Hematopoietic multipotent progenitor cell treated with erythropoietin and hydrocortisone succinate and interleukin-3 and kit ligand, for 8 days (in vitro differentiated cells): ENCODE measurements at regions not wholly inside any gene's neighbourhood (a gene's known extent, or its start where the extent isn't known, plus 50 kb on each side); places are given as distances from the start of the nearest gene placed in this dataset.
"Not testable (repeated sequence)": the region's sequence is repeated elsewhere in the genome, so short reads cannot be mapped to it uniquely, and the experiment has no call there.

ENCODE experiments used
- DNase-seq: peaks from one replicate; pipeline ENCODE4 v3.0.0-alpha.2; 2015

DNA sequence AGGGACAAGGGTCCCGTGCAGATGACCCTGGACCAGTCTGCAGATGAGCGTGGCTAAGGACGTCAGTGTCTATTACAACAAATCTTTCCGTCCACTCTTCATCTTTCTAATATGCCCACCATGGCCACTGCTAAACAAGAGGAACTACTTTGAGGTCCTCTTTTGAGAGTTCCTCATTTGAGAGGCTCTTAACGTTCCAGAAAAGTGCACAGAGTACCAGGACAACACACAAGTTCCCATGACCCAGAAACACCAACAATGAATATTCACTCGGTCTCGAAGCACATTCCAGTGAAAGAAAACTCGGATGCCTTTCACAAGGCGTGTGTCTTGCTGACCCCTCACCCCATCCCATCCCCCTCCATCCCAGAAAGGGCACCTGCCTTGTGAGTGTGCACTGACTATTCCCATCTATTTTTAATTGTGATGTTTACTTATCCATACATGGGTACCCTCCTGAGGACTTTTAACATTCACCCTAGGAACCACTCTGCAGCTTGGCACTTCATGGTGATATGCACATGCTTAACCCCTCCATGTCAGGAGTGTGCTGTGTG lies 157.0 kb downstream of the SHANK2 start:
- DNase-seq = no peak

DNA sequence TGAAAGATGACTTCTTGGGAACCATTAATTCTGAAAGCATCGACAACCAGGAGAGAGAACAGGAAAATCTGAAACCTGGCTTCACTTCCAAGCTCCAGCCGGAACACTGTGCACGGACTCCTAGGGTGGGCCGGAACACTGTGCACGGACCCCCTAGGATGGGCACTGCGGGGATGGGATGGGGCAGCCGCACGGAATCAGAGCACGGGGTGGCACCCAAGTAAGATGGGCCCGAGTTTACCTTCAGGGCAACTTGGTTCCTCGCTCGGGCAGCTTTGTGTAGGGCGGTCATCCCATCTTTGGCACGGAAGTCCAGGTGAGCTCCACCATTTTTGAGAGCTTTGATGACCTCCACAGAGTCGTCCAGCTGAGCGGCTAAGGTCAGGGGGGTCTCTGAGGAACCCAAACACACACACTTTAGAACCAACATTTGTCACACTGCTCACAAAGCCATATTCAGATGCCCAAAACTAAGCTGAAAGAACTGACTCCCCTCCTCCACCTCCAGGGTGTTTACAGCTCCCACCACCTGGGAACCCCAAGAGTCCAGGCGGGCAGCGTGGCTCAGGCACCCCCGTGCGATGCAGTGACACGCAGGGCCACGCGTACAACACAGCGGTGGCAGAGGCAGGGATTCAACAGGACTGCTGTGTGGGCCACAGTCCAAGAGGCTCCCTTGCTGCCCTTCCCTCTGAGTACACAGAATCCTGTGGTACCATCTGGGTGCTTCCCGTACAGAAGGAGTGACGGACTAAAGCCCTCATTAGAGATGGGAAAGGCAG lies 157.9 kb downstream of the SHANK2 start:
- no peak for DNase-seq

DNA sequence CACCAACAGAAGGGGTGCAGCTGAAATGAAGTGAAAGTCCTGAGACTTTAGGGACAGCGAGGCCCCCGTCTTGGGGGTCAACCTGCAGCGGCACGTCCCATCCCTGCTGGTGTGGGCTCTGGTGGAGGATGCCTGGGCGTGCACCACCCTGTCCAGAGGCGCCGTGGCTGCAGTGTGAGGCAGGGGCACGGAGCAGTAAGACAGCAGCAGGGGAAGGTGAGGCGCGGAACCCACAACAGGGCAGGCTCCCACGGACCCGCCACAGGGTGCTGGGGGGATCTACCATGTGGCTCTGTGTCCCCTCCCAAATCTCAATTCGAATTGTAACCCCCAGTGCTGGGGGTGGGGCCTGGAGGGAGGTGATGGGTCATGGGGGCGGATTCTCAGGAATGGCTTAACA lies 158.6 kb downstream of the SHANK2 start:
- DNase-seq = no peak

DNA sequence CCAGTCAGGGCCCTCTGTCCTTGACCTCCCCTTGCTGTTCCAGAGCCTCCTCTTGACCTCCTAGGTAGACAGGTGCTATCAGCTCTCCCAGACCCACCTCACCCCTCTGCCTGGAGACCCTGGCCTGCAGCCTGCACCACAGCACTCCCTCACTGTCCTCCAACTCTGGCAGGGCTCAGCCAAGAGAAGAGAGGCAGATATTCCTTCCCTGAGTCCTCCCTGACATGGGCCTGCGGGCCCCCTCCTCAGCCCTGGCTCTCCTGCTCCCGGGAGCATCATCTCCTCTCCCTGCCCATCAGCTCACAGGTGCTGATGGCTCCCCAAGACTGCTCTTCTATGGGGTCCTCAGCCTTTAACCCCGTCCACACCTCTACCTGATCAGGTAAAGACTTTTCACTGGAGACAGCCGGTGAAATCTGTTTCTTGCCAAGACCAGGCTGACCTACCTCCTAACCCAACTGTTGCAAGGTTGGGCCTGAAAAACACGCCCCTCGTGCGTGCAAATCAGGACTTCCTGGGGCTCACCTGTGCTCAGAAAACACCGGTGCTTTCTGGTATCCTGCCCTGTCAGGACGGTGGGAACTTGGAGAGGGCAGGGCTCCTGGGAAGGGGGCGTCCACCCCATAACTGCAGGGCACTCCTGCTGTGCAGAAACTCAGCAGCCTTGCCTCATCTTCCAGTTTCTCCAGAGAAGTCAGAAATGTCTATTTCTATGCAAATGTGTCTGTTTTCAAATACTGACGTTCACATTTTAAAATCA lies 160.7 kb downstream of the SHANK2 start:
- no peak for DNase-seq

DNA sequence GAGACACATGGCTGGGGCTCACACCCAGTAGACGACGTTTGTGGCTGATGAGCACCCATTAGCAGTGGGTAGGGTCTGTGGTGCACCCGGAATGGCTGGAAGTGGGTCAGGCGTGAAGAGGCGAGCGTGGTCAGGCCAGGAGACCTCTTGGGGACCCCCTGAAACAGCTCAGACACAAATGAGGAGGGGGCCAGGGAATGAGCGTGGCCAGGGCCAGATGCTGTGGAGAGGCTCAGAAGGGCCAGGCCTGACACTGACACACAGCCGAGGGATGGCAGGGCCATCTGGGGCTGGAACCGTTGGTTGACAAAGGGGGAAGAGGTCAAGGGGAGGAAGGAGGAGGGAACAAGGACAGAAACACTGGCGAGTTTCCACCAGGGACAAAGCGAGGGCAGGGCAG lies 162.8 kb downstream of the SHANK2 start:
- no peak for DNase-seq

DNA sequence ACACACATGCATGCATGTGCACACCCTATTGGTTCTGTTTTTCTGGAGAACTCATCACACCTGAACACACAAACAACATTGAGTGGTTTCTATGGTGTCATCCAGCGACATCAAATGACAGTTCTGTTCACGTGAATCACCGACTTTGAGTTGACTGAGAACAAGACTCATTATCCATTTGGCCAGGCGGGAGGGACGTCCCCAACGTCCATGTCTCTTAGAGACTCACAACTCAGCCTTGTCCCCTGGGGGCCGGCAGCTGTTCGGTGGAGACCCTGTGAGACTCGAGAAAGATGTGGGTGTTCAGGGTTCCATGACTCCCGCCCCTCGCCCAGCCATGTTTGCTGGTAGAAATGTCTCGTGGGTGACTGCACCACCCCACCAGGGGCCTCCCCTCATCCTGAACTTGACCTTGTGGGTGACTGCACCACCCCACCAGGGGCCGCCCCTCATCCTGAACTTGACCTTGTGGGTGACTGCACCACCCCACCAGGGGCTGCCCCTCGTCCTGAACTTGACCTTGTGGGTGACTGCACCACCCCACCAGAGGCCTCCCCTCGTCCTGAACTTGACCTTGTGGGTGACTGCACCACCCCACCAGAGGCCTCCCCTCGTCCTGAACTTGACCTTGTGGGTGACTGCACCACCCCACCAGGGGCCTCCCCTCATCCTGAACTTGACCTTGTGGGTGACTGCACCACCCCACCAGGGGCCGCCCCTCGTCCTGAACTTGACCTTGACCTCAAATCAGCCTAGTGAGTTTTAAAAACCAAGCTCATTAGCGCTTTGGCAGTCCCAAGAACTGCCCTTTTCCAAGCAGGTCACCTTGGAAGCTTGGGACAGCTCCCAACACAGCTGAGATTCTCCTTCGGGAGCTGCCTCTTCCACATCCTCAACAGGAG lies 163.8 kb downstream of the SHANK2 start:
- not testable (repeated sequence) for DNase-seq

DNA sequence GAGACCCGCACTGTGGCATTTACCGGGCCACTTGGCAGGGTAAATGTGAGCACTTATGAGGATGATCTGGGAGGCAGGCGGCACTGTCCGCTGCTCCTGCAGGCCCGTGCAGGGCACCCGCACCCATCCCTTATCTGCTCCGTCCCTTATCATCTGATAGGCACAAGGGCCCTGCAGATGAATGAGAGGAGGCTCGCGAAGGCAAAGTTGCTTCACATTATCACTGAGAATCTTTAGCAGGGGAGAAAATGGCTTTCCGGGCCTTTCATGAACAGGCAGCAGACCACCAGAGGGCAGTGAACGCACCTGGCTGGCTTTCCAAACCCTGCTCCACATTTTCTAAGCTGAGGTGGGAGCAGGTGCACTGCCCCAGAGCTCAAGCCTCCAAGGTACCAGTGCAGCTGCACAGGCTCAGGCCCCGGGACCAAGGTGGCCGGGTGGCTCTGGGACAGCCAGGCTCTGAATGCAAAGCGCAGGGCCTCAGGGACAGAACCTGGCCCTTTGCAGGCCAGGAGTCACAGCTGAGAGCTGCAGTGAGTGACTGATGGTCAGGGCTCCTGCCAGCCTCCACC lies 165.6 kb downstream of the SHANK2 start:
- DNase-seq = peak; percentile 3

DNA sequence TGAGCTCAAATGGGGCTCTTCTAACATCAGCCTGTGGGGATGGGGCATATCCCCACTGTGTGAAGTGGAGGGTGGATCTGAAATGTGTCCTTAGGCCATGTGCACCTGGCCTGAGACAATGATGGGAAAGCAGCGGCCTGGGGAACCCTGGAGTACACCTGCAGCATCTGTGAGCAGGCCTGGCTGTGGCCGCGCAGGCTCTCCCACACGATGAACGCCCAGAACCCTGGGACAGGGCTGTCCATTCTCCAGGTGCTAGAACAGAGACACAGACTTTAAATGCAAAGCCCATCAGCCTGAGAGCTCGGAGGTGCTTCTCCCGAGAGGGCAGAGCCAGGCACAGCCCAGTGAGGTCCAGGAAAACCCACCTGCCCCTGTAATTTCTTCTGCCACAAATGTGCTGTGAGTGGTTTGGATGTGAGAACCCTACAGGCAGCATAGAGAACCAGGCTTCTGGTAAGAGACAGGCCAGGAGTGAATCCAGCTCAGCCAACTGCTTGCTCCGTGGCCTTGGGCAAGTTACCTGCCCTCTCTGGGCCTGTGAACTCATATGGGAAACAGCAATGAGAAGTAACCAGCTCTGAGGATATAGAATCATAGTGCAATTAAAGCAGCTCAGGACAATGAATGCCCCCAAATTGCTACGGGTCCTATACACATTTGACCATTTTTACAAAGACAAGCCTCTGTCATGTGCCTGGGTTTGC lies 167.9 kb downstream of the SHANK2 start:
- DNase-seq = no peak

DNA sequence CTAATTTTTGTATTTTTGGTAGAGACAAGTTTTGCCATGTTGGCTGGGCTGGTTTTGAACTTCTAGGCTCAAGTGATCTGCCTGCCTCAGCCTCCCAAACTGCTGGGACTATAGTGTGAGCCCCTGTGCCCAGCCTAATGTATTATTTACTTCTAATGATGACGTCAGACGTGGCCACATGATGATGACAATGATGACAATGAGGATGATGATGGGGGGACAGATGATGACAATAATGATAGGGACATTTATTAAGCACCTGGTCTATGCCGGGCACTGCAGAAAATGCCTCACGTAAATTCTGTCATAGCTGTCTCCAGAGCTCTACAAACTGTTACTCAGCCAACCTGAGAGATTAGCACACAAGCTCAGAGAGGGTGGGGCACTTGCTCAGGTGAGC lies 169.3 kb downstream of the SHANK2 start:
- no peak for DNase-seq

DNA sequence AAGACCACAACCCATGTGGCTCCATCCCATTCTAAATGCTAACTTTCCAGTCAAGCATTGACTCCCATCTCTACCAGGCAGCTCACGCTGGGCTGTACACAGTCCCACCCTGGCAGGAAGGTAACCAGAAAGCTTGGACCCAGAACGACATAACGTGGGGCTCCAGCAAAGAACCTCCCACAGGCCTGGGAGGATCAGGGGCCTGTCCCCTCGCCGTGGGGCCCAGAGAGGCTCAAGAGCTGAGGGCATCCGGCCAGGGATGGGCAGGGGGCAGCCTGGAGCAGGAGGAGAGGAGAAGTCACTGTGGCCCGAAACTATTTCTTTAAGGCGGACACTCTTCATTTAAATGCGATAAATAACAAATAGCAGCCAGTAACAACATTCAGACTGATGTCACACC lies 169.9 kb downstream of the SHANK2 start:
- no peak for DNase-seq

DNA sequence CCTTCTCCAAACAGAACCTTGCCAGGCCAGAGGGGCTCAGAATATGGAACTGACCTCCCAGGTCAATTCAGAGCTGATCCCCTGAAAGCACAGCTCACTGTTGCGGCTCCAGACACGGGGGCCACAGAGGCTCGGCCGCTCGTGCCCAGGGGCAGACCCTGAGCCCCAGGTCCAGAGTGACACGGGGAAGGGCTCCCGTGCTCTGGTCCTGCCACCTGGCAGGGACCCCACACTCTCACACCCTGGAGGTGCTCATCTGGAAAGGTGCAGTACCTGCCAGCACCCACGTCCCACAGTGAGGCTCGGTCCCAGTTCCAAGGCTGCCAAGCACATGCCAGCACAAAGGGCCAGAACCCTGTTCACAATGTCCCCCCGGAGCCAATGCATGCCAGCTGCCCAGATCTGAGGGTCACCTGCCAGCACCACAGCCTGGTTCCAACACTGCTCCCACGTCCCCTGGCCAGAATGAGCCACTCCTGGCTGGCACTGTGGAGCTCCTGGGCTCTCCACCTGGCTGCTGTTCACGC lies 170.6 kb downstream of the SHANK2 start:
- DNase-seq = no peak

DNA sequence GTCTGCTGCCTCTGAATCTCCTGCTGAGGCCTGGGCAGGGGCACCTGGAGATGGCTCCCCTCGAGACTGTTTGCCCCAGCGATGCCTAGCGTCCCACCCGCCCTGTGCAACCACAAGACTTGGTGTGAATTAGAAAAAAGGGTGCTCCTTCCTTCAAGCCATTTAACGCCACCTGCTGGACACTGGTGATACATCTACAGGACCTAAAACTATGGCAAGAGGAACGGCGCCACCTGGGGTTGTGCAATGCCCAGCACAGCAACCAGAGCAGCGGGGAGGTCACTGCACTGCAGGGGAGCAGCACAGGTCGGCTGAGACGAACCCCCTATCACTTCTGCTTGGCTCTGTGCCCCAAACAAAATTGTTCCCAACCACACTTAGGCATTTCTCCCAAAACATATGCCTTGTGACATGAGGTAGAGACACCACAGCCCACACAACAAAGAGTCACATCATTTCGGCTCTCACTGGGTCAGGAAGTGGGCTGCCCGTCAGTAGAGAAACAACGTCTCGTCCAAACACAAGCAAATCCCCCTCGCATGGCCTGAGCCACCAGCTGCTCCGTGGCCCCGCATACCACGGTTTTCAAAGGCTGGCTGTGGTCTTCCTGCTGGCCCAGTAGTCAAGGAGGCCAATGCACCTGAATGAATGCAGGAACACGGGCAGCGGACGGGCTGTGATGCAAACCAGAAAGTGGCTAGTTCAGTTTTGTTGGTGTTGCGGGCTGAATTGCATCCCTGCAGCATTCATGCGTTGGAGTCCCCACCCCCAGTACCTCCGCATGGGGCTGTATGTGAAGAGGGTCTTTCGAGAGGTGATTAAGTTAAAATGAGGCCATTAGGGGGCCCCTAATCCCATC lies 171.9 kb downstream of the SHANK2 start:
- DNase-seq = peak; percentile 80

DNA sequence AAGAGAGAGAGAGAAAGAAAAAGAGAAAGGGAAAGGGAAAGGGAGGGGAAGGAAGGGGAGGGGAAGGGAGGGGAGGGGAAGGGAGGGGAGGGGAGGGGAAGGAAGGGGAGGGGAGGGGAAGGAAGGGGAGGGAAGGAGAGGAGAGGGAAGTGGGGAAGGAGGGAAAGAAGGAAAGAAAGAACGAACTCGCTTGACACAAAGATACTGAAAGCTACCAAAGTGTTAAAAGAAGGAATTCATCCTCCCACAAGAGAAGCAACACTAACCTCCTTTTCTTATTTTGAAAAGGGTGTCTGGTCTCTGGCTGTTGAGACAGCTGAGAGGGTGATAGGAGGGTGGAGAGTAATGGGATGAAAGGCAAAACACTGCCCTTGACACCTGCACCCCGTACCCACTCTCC lies 172.6 kb downstream of the SHANK2 start:
- DNase-seq = no peak

DNA sequence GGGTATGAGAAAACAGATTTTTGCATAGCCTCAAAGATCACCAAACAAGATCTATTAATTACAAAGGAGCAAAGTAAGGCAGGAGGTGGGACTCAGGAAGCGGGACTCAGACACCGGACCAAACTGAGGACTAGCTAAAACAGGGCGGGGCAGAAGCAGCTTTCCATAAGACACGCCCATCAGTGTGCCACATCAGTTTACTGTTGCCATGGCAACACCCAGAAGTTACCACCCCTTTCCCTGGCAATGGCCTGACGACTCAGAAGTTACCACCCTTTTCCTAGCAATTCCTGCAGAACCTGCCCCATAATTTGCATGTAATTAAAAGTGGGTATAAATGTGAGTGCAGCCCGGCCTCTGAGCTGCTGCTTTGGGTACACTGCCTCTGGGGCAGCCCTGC lies 173.9 kb downstream of the SHANK2 start:
- DNase-seq = peak; percentile 19

DNA sequence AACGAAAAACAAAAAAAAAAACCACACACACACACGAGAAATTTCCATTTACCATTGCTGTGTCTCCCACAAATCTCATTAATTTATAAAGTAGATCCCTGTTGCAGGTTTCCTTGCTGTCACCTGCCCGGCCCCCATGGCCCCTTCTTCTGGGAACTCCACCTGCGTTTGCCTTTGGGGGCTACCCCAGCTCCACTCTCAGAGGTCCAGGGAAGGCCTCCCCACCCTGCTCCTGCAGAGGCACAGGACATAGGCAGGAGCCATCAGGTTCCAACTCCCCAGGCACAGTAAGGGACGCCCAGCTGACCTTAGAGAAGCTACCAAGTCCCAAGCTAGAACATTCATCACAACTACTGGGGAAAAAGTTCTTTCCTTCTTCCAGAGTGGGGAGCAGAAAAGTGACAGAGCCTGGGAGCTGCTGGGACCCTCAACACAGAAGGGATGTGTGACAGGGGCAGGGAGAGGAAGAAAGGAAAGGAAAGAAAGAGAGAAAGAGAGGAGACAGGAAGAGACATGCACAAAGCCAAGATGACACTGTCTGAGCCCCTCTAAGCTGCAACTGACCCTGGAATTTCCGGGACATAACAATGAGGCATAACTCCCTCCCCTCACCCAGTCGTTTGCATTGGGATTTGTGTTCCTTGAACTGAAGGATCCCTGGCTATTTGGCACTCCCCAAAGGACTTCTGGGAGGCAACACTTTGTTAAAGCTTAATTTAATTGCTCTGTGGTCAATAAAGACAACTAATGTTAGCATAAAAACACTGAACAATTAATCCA lies 175.7 kb downstream of the SHANK2 start:
- no peak for DNase-seq

DNA sequence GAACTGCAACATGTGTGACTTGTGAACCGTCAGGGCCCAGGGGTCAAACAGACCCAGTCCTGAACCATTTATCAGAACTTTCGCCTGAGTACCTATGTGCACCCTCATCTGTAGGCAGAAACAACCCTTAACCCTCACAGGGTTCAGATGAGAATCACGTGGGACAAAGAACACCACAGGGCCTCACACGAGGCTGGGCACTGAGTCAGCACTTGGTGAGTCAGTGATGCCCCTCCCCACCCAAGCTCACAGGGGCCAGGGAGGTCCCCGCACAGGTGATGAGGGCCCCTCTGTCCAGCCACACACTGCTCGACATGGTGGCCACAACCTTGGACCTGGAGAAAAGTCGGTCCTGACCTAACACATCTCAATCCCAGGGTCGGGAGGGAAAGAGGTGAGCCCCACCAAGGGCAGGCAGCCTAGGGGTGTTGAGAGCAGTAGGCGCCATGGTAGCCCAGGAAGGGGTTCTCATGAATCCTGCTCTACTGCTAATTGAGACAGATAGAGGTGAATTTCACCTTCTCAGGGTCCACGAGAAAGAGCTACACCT lies 176.4 kb downstream of the SHANK2 start:
- no peak for DNase-seq

DNA sequence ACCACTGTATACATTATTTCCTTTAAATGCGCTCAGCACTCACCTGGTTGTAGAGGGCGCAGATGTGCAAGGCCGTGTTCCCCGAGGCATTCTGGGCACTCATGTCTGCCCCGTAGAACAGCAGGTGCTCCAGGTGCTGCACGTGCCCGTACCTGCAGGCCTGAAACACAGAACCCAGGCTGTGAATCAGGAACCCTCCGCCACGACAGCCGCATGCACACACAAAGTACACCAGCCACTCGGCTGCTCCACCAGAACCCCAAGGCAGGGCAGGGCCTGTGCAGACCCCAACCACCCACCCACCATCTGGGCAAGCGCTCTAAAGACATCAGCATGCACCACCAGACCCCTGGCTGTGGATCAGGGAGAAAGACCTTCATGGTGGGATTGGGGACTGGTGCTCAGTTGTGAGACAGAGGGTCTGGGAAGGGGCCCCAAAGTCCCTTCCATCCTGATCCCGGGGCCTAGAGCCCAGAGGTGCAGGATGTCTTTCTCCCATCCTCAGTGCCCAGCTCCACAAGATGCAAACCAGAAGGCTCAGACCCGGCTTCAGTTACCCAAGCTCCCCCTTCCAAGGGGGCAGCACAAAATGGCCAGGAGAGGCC lies 177.2 kb downstream of the SHANK2 start:
- DNase-seq = no peak

DNA sequence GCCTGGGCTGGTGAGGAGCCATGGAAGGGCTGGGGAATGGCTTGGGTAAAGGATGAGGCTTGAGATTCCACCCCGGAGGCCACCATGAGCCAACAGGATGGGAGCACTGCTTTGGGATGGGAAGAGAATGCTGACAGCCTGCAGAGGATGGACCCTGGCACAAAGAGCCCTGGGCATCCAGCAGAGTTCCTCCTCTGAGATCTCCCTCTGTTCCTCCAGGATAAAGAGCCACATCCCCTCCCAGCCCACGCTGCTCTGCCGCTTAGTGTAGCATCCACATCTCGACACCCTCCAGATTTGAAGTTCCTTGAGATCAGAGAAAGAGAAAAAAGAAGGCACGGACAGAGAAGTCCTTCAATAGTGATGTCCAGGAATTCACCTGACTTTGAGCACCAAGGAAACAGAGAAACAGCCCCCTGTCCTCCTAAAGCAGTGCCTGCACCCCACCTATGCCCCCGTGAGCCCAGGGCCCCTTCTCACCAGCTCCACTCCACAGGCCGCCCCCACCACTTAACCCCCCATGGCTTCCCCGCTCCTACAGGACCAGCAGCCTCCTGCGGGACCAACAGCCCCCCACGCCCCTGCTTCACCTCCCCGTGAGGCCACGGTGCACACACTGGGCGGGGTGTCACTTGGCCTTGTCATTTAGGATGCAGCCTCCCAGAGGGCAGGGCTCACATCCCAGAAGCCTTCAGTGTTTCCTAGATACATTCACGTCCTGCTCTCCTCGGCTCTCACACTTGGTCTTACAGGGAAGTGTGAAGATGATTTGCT lies 180.5 kb downstream of the SHANK2 start:
- no peak for DNase-seq
